ENCODE measurements at regions not wholly inside any gene's neighbourhood (a gene's known extent, or its start where the extent isn't known, plus 50 kb on each side); places are given as distances from the start of the nearest gene placed in this dataset.

- TF ChIP-seq CTCF (IDR thresholded peaks at IDR 0.05) (no peak), POLR2A (IDR thresholded peaks at IDR 0.05) (no peak), POLR2AphosphoS5 (IDR thresholded peaks at IDR 0.05) (no peak), EP300 (IDR thresholded peaks at IDR 0.05; ENCODE audit: low read depth) (no peak)
These were observed 2291.1 kb downstream of the MRPL39 start for GRCh38 chr21:23316190-23316589.

Measured in transverse colon (tissue), 4 donors.